HL-60 (cell line): ENCODE measurements at regions not wholly inside any gene's neighbourhood (a gene's known extent, or its start where the extent isn't known, plus 50 kb on each side); places are given as distances from the start of the nearest gene placed in this dataset.

ENCODE experiments used
- CTCF ChIP-seq: IDR thresholded peaks from one replicate; pipeline ENCODE4 v1.5.1; 2011; ENCODE audit warnings: low read length, control low read depth, inconsistent platforms; ENCODE audit not compliant: insufficient read depth
- GABPA ChIP-seq: IDR thresholded peaks from 2 replicates; pipeline ENCODE4 v1.6.1; 2012; ENCODE audit warnings: low read depth
- POLR2AphosphoS5 ChIP-seq: IDR thresholded peaks from 2 replicates; pipeline ENCODE4 v1.6.1; 2012; ENCODE audit warnings: low read depth
- SPI1 ChIP-seq: IDR thresholded peaks from 2 replicates; pipeline ENCODE4 v1.6.1; 2012; ENCODE audit warnings: low read depth, mild to moderate bottlenecking, borderline replicate concordance
- TF ChIP-seq, protein P1 (sequence below): IDR thresholded peaks from 2 replicates; pipeline ENCODE4 v1.6.1; 2012; ENCODE audit warnings: low read depth; ENCODE audit not compliant: insufficient replicate concordance

DNA sequence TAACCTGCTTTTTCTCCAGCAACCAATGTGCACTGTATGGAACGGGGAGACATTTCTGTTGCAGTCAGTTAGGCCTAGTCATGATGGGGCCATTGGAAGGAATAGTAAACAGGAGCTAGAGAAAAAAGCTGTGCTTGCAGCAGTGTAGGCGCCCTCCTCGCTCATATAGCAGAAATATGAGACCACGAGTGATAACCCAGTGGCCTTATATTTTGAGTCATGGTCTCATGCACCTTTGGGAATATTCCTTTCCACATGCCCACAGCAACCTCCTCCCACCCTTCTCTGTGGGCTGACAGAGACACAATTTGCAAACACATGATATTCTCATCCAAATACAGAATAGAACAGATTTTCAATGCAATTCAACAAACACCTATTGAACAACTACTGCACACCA, 248.9 kb upstream of the CITED2 start:
- TF ChIP-seq CTCF = no peak
- no peak for TF ChIP-seq POLR2AphosphoS5
- TF ChIP-seq, protein P1, sequence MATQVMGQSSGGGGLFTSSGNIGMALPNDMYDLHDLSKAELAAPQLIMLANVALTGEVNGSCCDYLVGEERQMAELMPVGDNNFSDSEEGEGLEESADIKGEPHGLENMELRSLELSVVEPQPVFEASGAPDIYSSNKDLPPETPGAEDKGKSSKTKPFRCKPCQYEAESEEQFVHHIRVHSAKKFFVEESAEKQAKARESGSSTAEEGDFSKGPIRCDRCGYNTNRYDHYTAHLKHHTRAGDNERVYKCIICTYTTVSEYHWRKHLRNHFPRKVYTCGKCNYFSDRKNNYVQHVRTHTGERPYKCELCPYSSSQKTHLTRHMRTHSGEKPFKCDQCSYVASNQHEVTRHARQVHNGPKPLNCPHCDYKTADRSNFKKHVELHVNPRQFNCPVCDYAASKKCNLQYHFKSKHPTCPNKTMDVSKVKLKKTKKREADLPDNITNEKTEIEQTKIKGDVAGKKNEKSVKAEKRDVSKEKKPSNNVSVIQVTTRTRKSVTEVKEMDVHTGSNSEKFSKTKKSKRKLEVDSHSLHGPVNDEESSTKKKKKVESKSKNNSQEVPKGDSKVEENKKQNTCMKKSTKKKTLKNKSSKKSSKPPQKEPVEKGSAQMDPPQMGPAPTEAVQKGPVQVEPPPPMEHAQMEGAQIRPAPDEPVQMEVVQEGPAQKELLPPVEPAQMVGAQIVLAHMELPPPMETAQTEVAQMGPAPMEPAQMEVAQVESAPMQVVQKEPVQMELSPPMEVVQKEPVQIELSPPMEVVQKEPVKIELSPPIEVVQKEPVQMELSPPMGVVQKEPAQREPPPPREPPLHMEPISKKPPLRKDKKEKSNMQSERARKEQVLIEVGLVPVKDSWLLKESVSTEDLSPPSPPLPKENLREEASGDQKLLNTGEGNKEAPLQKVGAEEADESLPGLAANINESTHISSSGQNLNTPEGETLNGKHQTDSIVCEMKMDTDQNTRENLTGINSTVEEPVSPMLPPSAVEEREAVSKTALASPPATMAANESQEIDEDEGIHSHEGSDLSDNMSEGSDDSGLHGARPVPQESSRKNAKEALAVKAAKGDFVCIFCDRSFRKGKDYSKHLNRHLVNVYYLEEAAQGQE = no peak
- no peak for TF ChIP-seq GABPA
- TF ChIP-seq SPI1 = no peak
